ENCODE measurements at regions not wholly inside any gene's neighbourhood (a gene's known extent, or its start where the extent isn't known, plus 50 kb on each side); places are given as distances from the start of the nearest gene placed in this dataset.

GRCh38 chr6:117078624-117079023 lies 186.7 kb upstream of the VGLL2 start:
- TF ChIP-seq CTCF (conservative IDR thresholded peaks at IDR 0.05 in 1 of 2, IDR thresholded peaks at IDR 0.05 in 1 of 2; ENCODE audit: extremely low read depth in 1 of 2, insufficient read depth in 1 of 2, low read depth in 1 of 2, low read length in 2 of 2), result no peak
- no peak for TF ChIP-seq EZH2 (IDR thresholded peaks at IDR 0.05; ENCODE audit: borderline replicate concordance, low read length)
